ENCODE measurements at regions not wholly inside any gene's neighbourhood (a gene's known extent, or its start where the extent isn't known, plus 50 kb on each side); places are given as distances from the start of the nearest gene placed in this dataset.

DNA sequence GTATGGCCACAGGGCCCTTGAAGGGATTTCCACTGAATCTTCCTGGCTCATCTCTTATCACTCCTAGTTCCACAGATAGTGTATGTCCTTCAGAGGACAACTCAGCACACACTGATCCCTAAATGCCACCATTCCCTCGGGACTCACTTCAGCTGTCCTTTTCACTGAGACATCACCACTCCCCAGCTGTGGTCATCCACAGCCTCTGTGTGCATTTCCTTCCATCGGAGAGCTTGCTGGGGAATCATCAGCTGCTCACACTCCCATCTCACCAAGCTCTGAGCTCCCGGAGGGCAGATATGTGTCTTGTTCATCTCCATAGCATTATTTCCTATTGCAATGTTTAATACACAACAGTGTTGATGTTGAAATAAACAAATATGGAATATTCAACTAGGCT is 759.5 kb downstream of the RNF144A start:
- H3K4me1 Mint-ChIP-seq, result no peaks in the 10 kb centered on the region
- no peak overlapping the region for H3K27ac Mint-ChIP-seq
- H3K4me3 Mint-ChIP-seq, result no peak overlapping the region
- DNase-seq (no peak), ATAC-seq (ENCODE audit: low read depth) (no peak)
- no peaks in the 10 kb centered on the region for H3K9me3 Mint-ChIP-seq
- peaks cover 3% of the 10 kb centered on the region for H3K27me3 Mint-ChIP-seq
- ChIA-PET POLR2A (no interaction called here), CTCF (no interaction called here)
- TF ChIP-seq CTCF (IDR thresholded peaks at IDR 0.05), result no peak
- intact Hi-C loops (cut with micrococcal nuclease), result no loop called here
- H3K36me3 Mint-ChIP-seq (ENCODE audit: low read depth), result no peaks in the 10 kb centered on the region

DNA sequence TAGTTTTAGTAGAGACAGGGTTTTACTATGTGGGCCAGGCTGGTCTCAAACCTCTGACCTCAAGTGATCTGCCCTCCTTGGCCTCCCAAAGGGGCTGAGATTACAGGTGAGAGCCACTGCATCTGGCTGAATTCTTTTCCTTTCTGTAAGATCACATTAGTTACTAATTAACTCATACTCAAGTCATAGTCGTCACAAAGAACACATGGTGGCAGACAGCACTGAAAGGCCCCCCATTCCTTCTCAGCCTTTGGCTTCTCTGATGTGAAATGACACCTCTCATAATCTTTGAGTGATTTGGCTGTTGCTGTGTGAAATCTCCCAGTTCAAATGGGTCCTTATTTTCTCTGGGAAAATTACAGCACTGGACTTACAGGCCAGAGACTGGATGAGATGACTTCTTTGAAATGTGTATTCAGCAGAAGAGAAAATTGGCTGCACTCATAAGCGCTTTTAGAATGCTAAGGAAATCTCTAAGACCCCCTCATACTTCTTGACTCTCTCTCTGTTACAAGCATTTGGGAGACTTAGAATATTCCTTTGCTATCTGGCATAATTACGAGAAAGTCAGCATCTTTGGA is 764.8 kb downstream of the RNF144A start:
- intact Hi-C loops (cut with micrococcal nuclease), result no loop called here
- ATAC-seq (ENCODE audit: low read depth) (no peak), DNase-seq (no peak)
- POLR2A ChIA-PET, result no interaction called here
- Mint-ChIP-seq H3K27ac (no peak overlapping the region), H3K9me3 (no peaks in the 10 kb centered on the region), H3K4me1 (no peaks in the 10 kb centered on the region), H3K4me3 (no peak overlapping the region), H3K36me3 (ENCODE audit: low read depth) (no peaks in the 10 kb centered on the region), H3K27me3 (no peaks in the 10 kb centered on the region)
- CTCF ChIA-PET, result no interaction called here
- TF ChIP-seq CTCF (IDR thresholded peaks at IDR 0.05), result no peak

- Mint-ChIP-seq H3K36me3 (ENCODE audit: low read depth) (no peaks in the 10 kb centered on the region), H3K4me1 (no peaks in the 10 kb centered on the region), H3K9me3 (no peaks in the 10 kb centered on the region), H3K4me3 (no peak overlapping the region), H3K27me3 (no peaks in the 10 kb centered on the region), H3K27ac (no peak overlapping the region)
- TF ChIP-seq CTCF (IDR thresholded peaks at IDR 0.05), result no peak
- intact Hi-C loops (cut with micrococcal nuclease), result no loop called here
- POLR2A ChIA-PET, result no interaction called here
- CTCF ChIA-PET, result no interaction called here
- ATAC-seq (ENCODE audit: low read depth), result no peak
- DNase-seq, result no peak
These were observed 766.0 kb downstream of the RNF144A start for GRCh38 chr2:7683196-7683595.

GRCh38 chr2:7683708-7684107 is 766.5 kb downstream of the RNF144A start:
- ATAC-seq (ENCODE audit: low read depth) (no peak), DNase-seq (no peak)
- CTCF ChIA-PET, result no interaction called here
- Mint-ChIP-seq H3K36me3 (ENCODE audit: low read depth) (no peaks in the 10 kb centered on the region), H3K27ac (no peak overlapping the region), H3K4me3 (no peak overlapping the region), H3K4me1 (no peaks in the 10 kb centered on the region), H3K27me3 (no peaks in the 10 kb centered on the region), H3K9me3 (no peaks in the 10 kb centered on the region)
- POLR2A ChIA-PET, result no interaction called here
- no peak for TF ChIP-seq CTCF (IDR thresholded peaks at IDR 0.05)
- intact Hi-C loops (cut with micrococcal nuclease), result no loop called here

DNA sequence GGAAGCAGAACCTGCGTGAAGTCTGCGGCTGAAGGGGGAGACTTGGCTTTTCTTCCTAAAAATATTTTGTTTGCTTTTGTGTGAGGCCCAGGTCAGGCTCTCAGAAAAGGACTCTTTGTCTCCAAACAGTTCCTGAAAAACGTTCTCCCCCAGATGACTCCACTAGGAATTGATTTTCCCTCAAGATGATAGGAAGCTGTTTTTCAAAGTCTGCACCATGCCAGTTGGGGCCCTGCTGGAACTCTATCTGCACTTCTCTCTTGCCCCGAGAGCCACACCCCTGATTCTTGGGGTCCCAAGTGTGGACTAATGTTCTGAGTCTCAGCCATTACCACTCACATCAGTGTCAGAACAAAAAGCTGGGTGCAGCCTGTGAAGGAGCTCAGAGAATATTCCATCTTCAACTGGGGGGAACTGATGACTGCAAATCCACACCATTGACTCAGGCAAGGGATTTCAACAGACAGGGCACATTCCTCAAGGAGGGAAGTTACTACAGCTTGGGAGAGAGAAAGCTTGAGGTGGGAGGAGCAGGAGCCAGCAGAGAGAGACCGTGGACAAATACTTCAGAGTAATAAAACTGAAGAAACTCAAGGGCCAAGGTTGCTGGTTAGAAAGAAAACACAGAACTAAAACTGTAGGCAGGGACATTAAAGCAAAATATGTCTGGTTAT is 768.3 kb downstream of the RNF144A start:
- Mint-ChIP-seq H3K4me1 (no peaks in the 10 kb centered on the region), H3K9me3 (no peaks in the 10 kb centered on the region), H3K27ac (no peak overlapping the region), H3K4me3 (no peak overlapping the region), H3K27me3 (no peaks in the 10 kb centered on the region), H3K36me3 (ENCODE audit: low read depth) (no peaks in the 10 kb centered on the region)
- ChIA-PET POLR2A (no interaction called here), CTCF (no interaction called here)
- TF ChIP-seq CTCF (IDR thresholded peaks at IDR 0.05), result no peak
- ATAC-seq (ENCODE audit: low read depth) (no peak), DNase-seq (no peak)
- intact Hi-C loops (cut with micrococcal nuclease), result no loop called here

All from activated B cell treated with CpG ODN at 0.5 μM for 24 hours (primary cell).